HEK293T (cell line): ENCODE measurements at regions not wholly inside any gene's neighbourhood (a gene's known extent, or its start where the extent isn't known, plus 50 kb on each side); places are given as distances from the start of the nearest gene placed in this dataset.

Experiments used
- CTCF ChIA-PET: fragments of 350-600 bp; formaldehyde crosslinking; extraction: SDS; loops from one replicate; lab custom pipeline; 2021; ENCODE audit warnings: antibody characterized with exemption, inconsistent platforms; lab: Yijun Ruan, JAX
- POLR2A ChIA-PET: fragments of 350-600 bp; formaldehyde crosslinking; extraction: SDS; loops from one replicate; lab custom pipeline; 2020; ENCODE audit warnings: antibody characterized with exemption, inconsistent platforms; lab: Yijun Ruan, JAX
- DNase-seq: peaks from one replicate; pipeline ENCODE4 v3.0.0; 2012; ENCODE audit warnings: mixed read lengths; ENCODE audit errors: extremely low spot score
- ARNT ChIP-seq: fragments of 450-650 bp; IDR thresholded peaks from 2 replicates; pipeline ENCODE4 v1.6.1; 2017; ENCODE audit warnings: mild to moderate bottlenecking
- BHLHE40 ChIP-seq: fragments of 450-650 bp; IDR thresholded peaks from 2 replicates; pipeline ENCODE4 v1.6.1; 2016; ENCODE audit warnings: mild to moderate bottlenecking, moderate library complexity, borderline replicate concordance
- CTBP1 ChIP-seq: fragments of 450-650 bp; IDR thresholded peaks from 2 replicates; pipeline ENCODE4 v1.6.1; 2016; ENCODE audit warnings: borderline replicate concordance
- ELF4 ChIP-seq: fragments of 450-650 bp; IDR thresholded peaks from 2 replicates; pipeline ENCODE4 v1.6.1; 2017; ENCODE audit warnings: antibody characterized with exemption
- FOXA1 ChIP-seq: fragments of 450-650 bp; IDR thresholded peaks from 2 replicates; pipeline ENCODE4 v1.6.1; 2016; ENCODE audit warnings: mild to moderate bottlenecking
- FOXK2 ChIP-seq: fragments of 450-650 bp; IDR thresholded peaks from 2 replicates; pipeline ENCODE4 v1.6.1; 2016; ENCODE audit warnings: mild to moderate bottlenecking
- FOXM1 ChIP-seq: fragments of 450-650 bp; IDR thresholded peaks from 2 replicates; pipeline ENCODE4 v1.6.1; 2017; ENCODE audit warnings: mild to moderate bottlenecking, borderline replicate concordance
- HDGF ChIP-seq: fragments of 450-650 bp; IDR thresholded peaks from 2 replicates; pipeline ENCODE4 v1.6.1; 2017; ENCODE audit warnings: antibody characterized with exemption, borderline replicate concordance
- L3MBTL2 ChIP-seq: fragments of 450-650 bp; conservative IDR thresholded peaks from 2 replicates; pipeline ENCODE4 v1.6.1; 2016; ENCODE audit warnings: mild to moderate bottlenecking
- LEF1 ChIP-seq: fragments of 450-650 bp; IDR thresholded peaks from 2 replicates; pipeline ENCODE4 v1.6.1; 2017; ENCODE audit warnings: mild to moderate bottlenecking, borderline replicate concordance
- NFRKB ChIP-seq: fragments of 450-650 bp; IDR thresholded peaks from 2 replicates; pipeline ENCODE4 v1.6.1; 2016; ENCODE audit warnings: mild to moderate bottlenecking, moderate library complexity
- PKNOX1 ChIP-seq: fragments of 450-650 bp; IDR thresholded peaks from 2 replicates; pipeline ENCODE4 v1.6.1; 2016
- SP1 ChIP-seq: fragments of 450-650 bp; IDR thresholded peaks from 2 replicates; pipeline ENCODE4 v1.6.1; 2017
- SUZ12 ChIP-seq: fragments of 450-650 bp; IDR thresholded peaks from 2 replicates; pipeline ENCODE4 v1.6.1; 2016; ENCODE audit warnings: mild to moderate bottlenecking
- TARDBP ChIP-seq: fragments of 450-650 bp; IDR thresholded peaks from 2 replicates; pipeline ENCODE4 v1.6.1; 2016
- ZNF384 ChIP-seq: fragments of 450-650 bp; IDR thresholded peaks from 2 replicates; pipeline ENCODE4 v1.6.1; 2016

GRCh38 chr2:185625604-185626003, 113.0 kb upstream of the FSIP2 start:
- CTCF ChIA-PET = interaction anchor here (0.6 kb wide), 1 partner anchor 367 kb away, joined by 3 read pairs; no protein-coding TSS in a partner anchor
- TF ChIP-seq BHLHE40 (no peak), ARNT (no peak), SP1 (no peak), ZNF384 (no peak), TARDBP (no peak)
- POLR2A ChIA-PET = no interaction called here
- no peak for DNase-seq

DNA sequence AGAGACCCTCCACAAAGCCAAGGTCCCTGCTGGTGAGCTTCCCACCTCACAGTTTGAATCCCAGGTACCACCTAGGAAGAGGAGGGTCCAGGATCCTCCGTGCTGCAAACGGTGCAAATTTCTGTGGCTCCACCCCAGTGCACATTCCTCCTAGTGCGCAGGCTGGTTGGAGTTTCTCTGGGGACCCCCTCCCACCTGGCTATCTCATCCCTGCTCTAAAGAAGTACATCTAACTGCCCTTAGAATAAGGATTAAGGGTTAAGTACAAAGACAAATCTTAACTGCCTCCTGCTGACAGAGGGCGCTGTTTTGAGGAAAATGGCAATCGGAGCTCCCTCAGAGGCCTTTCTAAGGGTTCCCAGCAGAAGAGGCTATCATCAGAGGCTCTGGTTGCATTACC, 109.6 kb upstream of the FSIP2 start:
- no peak for TF ChIP-seq ZNF384
- TF ChIP-seq ELF4 = no peak
- TF ChIP-seq FOXM1 = no peak
- no peak for TF ChIP-seq FOXA1
- no peak for TF ChIP-seq CTBP1
- no peak for TF ChIP-seq SUZ12
- TF ChIP-seq LEF1 = no peak
- TF ChIP-seq BHLHE40 = no peak
- no peak for TF ChIP-seq TARDBP
- no peak for TF ChIP-seq L3MBTL2
- TF ChIP-seq ARNT = no peak
- no peak for TF ChIP-seq FOXK2
- TF ChIP-seq HDGF = no peak
- no peak for TF ChIP-seq NFRKB
- TF ChIP-seq PKNOX1 = no peak
- TF ChIP-seq SP1 = no peak
- ChIA-PET POLR2A (no interaction called here), CTCF (interaction anchor here (0.7 kb wide), 2 partner anchors 20 to 530 kb away, joined by 3 to 4 read pairs; no protein-coding TSS in a partner anchor)
- no peak for DNase-seq

- TF ChIP-seq L3MBTL2 (no peak), HDGF (no peak), FOXA1 (no peak), ARNT (no peak), LEF1 (no peak), ELF4 (no peak), ZNF384 (no peak)
- ChIA-PET CTCF (no interaction called here), POLR2A (no interaction called here)
- DNase-seq = no peak
These were observed 105.0 kb upstream of the FSIP2 start for GRCh38 chr2:185633621-185634020.

DNA sequence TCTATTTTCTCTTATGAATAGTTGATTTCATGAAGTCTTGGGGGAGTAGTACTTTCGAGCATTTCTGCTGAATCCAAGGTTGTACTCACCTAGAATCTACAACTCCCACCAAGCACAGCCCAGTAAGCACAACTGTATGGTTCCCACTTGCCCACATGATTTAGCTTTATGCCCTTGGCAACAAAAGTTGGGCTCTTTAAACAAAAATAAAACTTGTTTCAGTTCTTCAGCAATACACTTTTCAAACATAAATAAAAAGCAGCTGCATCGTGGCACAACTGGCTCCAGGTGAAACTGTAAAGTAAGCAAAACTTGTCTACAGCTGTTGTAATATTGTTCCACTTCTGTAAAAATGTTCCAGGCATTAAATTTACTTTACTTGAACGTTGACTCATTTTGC, 99.8 kb upstream of the FSIP2 start:
- DNase-seq = no peak
- ChIA-PET POLR2A (no interaction called here), CTCF (no interaction called here)
- TF ChIP-seq ZNF384 (no peak), SP1 (no peak), CTBP1 (no peak), TARDBP (no peak), LEF1 (no peak), NFRKB (no peak), L3MBTL2 (no peak), ARNT (no peak), PKNOX1 (no peak), FOXM1 (no peak), FOXK2 (no peak), SUZ12 (no peak), HDGF (no peak), BHLHE40 (no peak)

- no peak for DNase-seq
- ChIA-PET POLR2A (no interaction called here), CTCF (no interaction called here)
- TF ChIP-seq SUZ12 (no peak), CTBP1 (no peak), FOXK2 (no peak), PKNOX1 (no peak), L3MBTL2 (no peak), ZNF384 (no peak), TARDBP (no peak), ELF4 (no peak), LEF1 (no peak), FOXM1 (no peak), BHLHE40 (no peak)
These were observed 98.0 kb upstream of the FSIP2 start for GRCh38 chr2:185640588-185640987.

- POLR2A ChIA-PET = no interaction called here
- TF ChIP-seq LEF1 (no peak), FOXA1 (no peak), ARNT (no peak), SP1 (no peak), HDGF (no peak), PKNOX1 (no peak), SUZ12 (no peak), FOXM1 (no peak), L3MBTL2 (no peak), CTBP1 (no peak), NFRKB (no peak), ELF4 (no peak), FOXK2 (no peak), BHLHE40 (no peak), ZNF384 (no peak), TARDBP (no peak)
- DNase-seq = no peak
- CTCF ChIA-PET = no interaction called here
These were observed 95.2 kb upstream of the FSIP2 start for GRCh38 chr2:185643434-185643833.
